Naive thymus-derived CD8-positive, alpha-beta T cell (primary cell): ENCODE measurements at regions not wholly inside any gene's neighbourhood (a gene's known extent, or its start where the extent isn't known, plus 50 kb on each side); places are given as distances from the start of the nearest gene placed in this dataset.
"Not testable (repeated sequence)": the region's sequence is repeated elsewhere in the genome, so short reads cannot be mapped to it uniquely, and the experiment has no call there.

Source experiments
- ATAC-seq, 2 donors: fragments of 150-1000 bp; cut with Tn5 transposase in 1 of 2; sonication (Bioruptor Pico), chemical (Tn5 transposase) in 1 of 2; 1 replicate in 1 of 2; 2 replicates in 1 of 2; pipeline ENCODE4 v1.10.0; 2021; ENCODE audit warnings: mild to moderate bottlenecking in 2 of 2, moderate library complexity in 2 of 2
- POLR2A ChIA-PET: fragments of 350-600 bp; sonication (Branson Sonifier 250); formaldehyde crosslinking; loops from one replicate; lab custom pipeline; 2021; ENCODE audit warnings: antibody characterized with exemption; lab: Charles Lee
- DNase-seq, 10 donors: peaks; one replicate each; pipeline versions ENCODE4 v3.0.0 to v3.0.0-alpha.2; 2020 to 2022
- H3K27ac Mint-ChIP-seq, 10 donors: one replicate each; pipeline ENCODE4 v1.8.0; 2020 to 2022; ENCODE audit warnings: mild to moderate bottlenecking in 10 of 10, mixed read lengths in 10 of 10, moderate library complexity in 4 of 10, inconsistent platforms in 1 of 10
- H3K27me3 Mint-ChIP-seq, 5 donors: one replicate each; pipeline ENCODE4 v1.8.0; 2021 to 2022; ENCODE audit warnings: mixed read lengths in 5 of 5
- H3K36me3 Mint-ChIP-seq, 3 donors: one replicate each; pipeline ENCODE4 v1.8.0; 2020 to 2022; ENCODE audit warnings: mixed read lengths in 3 of 3, mild to moderate bottlenecking in 2 of 3, inconsistent platforms in 1 of 3
- H3K4me1 Mint-ChIP-seq, 4 donors: one replicate each; pipeline ENCODE4 v1.8.0; 2021 to 2022; ENCODE audit warnings: mixed read lengths in 4 of 4
- H3K4me3 Mint-ChIP-seq, 10 donors: one replicate each; pipeline ENCODE4 v1.8.0; 2020 to 2022; ENCODE audit warnings: mild to moderate bottlenecking in 10 of 10, mixed read lengths in 10 of 10, moderate library complexity in 6 of 10, inconsistent platforms in 1 of 10
- H3K9me3 Mint-ChIP-seq, 9 donors: one replicate each; pipeline ENCODE4 v1.8.0; 2020 to 2022; ENCODE audit warnings: mixed read lengths in 9 of 9, mild to moderate bottlenecking in 3 of 9, inconsistent platforms in 1 of 9, moderate library complexity in 1 of 9

GRCh38 chr3:197398286-197398878 is 100.0 kb upstream of the DLG1 start:
- no peak overlapping the region for H3K27ac Mint-ChIP-seq
- peaks cover 0 to 2% (median 0%) of the 10 kb centered on the region in 4 donors for H3K4me1 Mint-ChIP-seq
- POLR2A ChIA-PET, result no interaction called here
- H3K36me3 Mint-ChIP-seq, result no peaks in the 10 kb centered on the region
- H3K27me3 Mint-ChIP-seq, result peaks cover 0 to 9% (median 5%) of the 10 kb centered on the region in 5 donors
- DNase-seq, result no peak
- no peaks in the 10 kb centered on the region for H3K9me3 Mint-ChIP-seq
- H3K4me3 Mint-ChIP-seq, result no peak overlapping the region
- no peak for ATAC-seq

- POLR2A ChIA-PET, result no interaction called here
- ATAC-seq, result no peak
- no peaks in the 10 kb centered on the region for H3K9me3 Mint-ChIP-seq
- no peak for DNase-seq
- H3K4me1 Mint-ChIP-seq, result peaks cover 0 to 2% (median 0%) of the 10 kb centered on the region in 4 donors
- H3K27ac Mint-ChIP-seq, result no peak overlapping the region
- peaks cover 0 to 14% (median 10%) of the 10 kb centered on the region in 5 donors for H3K27me3 Mint-ChIP-seq
- H3K36me3 Mint-ChIP-seq, result no peaks in the 10 kb centered on the region
- no peak overlapping the region for H3K4me3 Mint-ChIP-seq
Observed at GRCh38 chr3:197397838-197398237, 99.4 kb upstream of the DLG1 start.

- peaks cover 0 to 18% (median 10%) of the 10 kb centered on the region in 5 donors for H3K27me3 Mint-ChIP-seq
Observed at GRCh38 chr3:197394464-197395321, 96.3 kb upstream of the DLG1 start.

GRCh38 chr3:197394126-197394463 is 95.7 kb upstream of the DLG1 start:
- H3K36me3 Mint-ChIP-seq, H3K27ac Mint-ChIP-seq, ATAC-seq, H3K4me1 Mint-ChIP-seq, H3K9me3 Mint-ChIP-seq, H3K4me3 Mint-ChIP-seq, DNase-seq, POLR2A ChIA-PET: not testable (repeated sequence)
- peaks cover 0 to 19% (median 12%) of the 10 kb centered on the region in 5 donors for H3K27me3 Mint-ChIP-seq

More at GRCh38 chr3:197394464-197395321, 96.3 kb upstream of the DLG1 start:
- Mint-ChIP-seq H3K36me3 (no peaks in the 10 kb centered on the region), H3K4me1 (peaks cover 0 to 2% (median 0%) of the 10 kb centered on the region in 4 donors), H3K9me3 (no peaks in the 10 kb centered on the region), H3K4me3 (no peak overlapping the region), H3K27ac (no peak overlapping the region)
- no peak for ATAC-seq
- POLR2A ChIA-PET, result no interaction called here
- DNase-seq, result peak in 1 of 10 donors; percentile 9

- POLR2A ChIA-PET, result no interaction called here
- no peak for DNase-seq
- no peak for ATAC-seq
Observed at GRCh38 chr3:197393711-197394110, 95.3 kb upstream of the DLG1 start.

GRCh38 chr3:197392961-197393360 is 94.5 kb upstream of the DLG1 start:
- no peak overlapping the region for H3K27ac Mint-ChIP-seq
- H3K4me1 Mint-ChIP-seq, result peaks cover 0 to 2% (median 0%) of the 10 kb centered on the region in 4 donors
- no peaks in the 10 kb centered on the region for H3K9me3 Mint-ChIP-seq
- H3K4me3 Mint-ChIP-seq, result no peak overlapping the region
- H3K27me3 Mint-ChIP-seq, result peaks cover 0 to 23% (median 12%) of the 10 kb centered on the region in 5 donors
- POLR2A ChIA-PET, result no interaction called here
- H3K36me3 Mint-ChIP-seq, result no peaks in the 10 kb centered on the region
- DNase-seq, result no peak
- no peak for ATAC-seq

More at GRCh38 chr3:197393711-197394110, 95.3 kb upstream of the DLG1 start:
- no peak overlapping the region for H3K4me3 Mint-ChIP-seq
- peaks cover 0 to 23% (median 12%) of the 10 kb centered on the region in 5 donors for H3K27me3 Mint-ChIP-seq
- H3K27ac Mint-ChIP-seq, result peak overlapping the region in 1 of 10 donors; percentile 24
- H3K36me3 Mint-ChIP-seq, result no peaks in the 10 kb centered on the region
- H3K9me3 Mint-ChIP-seq, result no peaks in the 10 kb centered on the region
- H3K4me1 Mint-ChIP-seq, result peaks cover 0 to 2% (median 0%) of the 10 kb centered on the region in 4 donors

GRCh38 chr3:197381371-197381770 is 83.0 kb upstream of the DLG1 start:
- POLR2A ChIA-PET, result interaction anchor here (0.6 kb wide), 1 partner anchor 121 kb away, joined by 5 read pairs; no protein-coding TSS in a partner anchor
- no peak overlapping the region for H3K4me3 Mint-ChIP-seq
- peaks cover 0 to 4% (median 0%) of the 10 kb centered on the region in 9 donors for H3K9me3 Mint-ChIP-seq
- H3K27ac Mint-ChIP-seq, result peak overlapping the region in 2 of 10 donors; percentile 31 to 57
- DNase-seq (no peak), ATAC-seq (no peak)
- peaks cover 0 to 1% (median 0%) of the 10 kb centered on the region in 5 donors for H3K27me3 Mint-ChIP-seq
- no peaks in the 10 kb centered on the region for H3K36me3 Mint-ChIP-seq
- H3K4me1 Mint-ChIP-seq, result no peaks in the 10 kb centered on the region

GRCh38 chr3:197380786-197381185 is 82.4 kb upstream of the DLG1 start:
- H3K9me3 Mint-ChIP-seq, result peaks cover 0 to 2% (median 0%) of the 10 kb centered on the region in 9 donors
- POLR2A ChIA-PET, result interaction anchor here (0.6 kb wide), 1 partner anchor 120 kb away, joined by 5 read pairs; no protein-coding TSS in a partner anchor
- DNase-seq (no peak), ATAC-seq (no peak)
- no peak overlapping the region for H3K4me3 Mint-ChIP-seq
- peak overlapping the region in 1 of 10 donors; percentile 57 for H3K27ac Mint-ChIP-seq
- no peaks in the 10 kb centered on the region for H3K4me1 Mint-ChIP-seq
- no peaks in the 10 kb centered on the region for H3K36me3 Mint-ChIP-seq
- peaks cover 0 to 3% (median 0%) of the 10 kb centered on the region in 5 donors for H3K27me3 Mint-ChIP-seq

- no peak for DNase-seq
Observed at GRCh38 chr3:197378985-197379718, 80.7 kb upstream of the DLG1 start.

GRCh38 chr3:197376735-197377555 is 78.5 kb upstream of the DLG1 start:
- Mint-ChIP-seq H3K36me3 (no peaks in the 10 kb centered on the region), H3K27me3 (peaks cover 0 to 4% (median 0%) of the 10 kb centered on the region in 5 donors), H3K4me3 (no peak overlapping the region), H3K27ac (peak overlapping the region in 1 of 10 donors; percentile 29), H3K9me3 (no peaks in the 10 kb centered on the region), H3K4me1 (no peaks in the 10 kb centered on the region)
- DNase-seq (no peak), ATAC-seq (no peak)
- POLR2A ChIA-PET, result no interaction called here

More at GRCh38 chr3:197378985-197379718, 80.7 kb upstream of the DLG1 start:
- H3K27me3 Mint-ChIP-seq, result peaks cover 0 to 4% (median 0%) of the 10 kb centered on the region in 5 donors
- H3K27ac Mint-ChIP-seq, result peak overlapping the region in 1 of 10 donors; percentile 87
- POLR2A ChIA-PET, result no interaction called here
- H3K4me3 Mint-ChIP-seq, result no peak overlapping the region
- H3K9me3 Mint-ChIP-seq, result no peaks in the 10 kb centered on the region
- no peaks in the 10 kb centered on the region for H3K36me3 Mint-ChIP-seq
- H3K4me1 Mint-ChIP-seq, result no peaks in the 10 kb centered on the region
- ATAC-seq, result no peak

- Mint-ChIP-seq H3K27me3 (peaks cover 0 to 4% (median 0%) of the 10 kb centered on the region in 5 donors), H3K36me3 (no peaks in the 10 kb centered on the region), H3K27ac (no peak overlapping the region), H3K4me3 (no peak overlapping the region), H3K4me1 (no peaks in the 10 kb centered on the region), H3K9me3 (no peaks in the 10 kb centered on the region)
- no peak for DNase-seq
- POLR2A ChIA-PET, result no interaction called here
- ATAC-seq, result no peak
Observed at GRCh38 chr3:197376020-197376419, 77.6 kb upstream of the DLG1 start.

GRCh38 chr3:197375001-197375441 is 76.6 kb upstream of the DLG1 start:
- Mint-ChIP-seq H3K9me3 (no peaks in the 10 kb centered on the region), H3K27me3 (peaks cover 0 to 4% (median 0%) of the 10 kb centered on the region in 5 donors), H3K4me1 (no peaks in the 10 kb centered on the region), H3K4me3 (no peak overlapping the region), H3K27ac (no peak overlapping the region), H3K36me3 (no peaks in the 10 kb centered on the region)
- POLR2A ChIA-PET, result no interaction called here
- DNase-seq, result no peak
- ATAC-seq, result no peak
